ENCODE measurements at regions not wholly inside any gene's neighbourhood (a gene's known extent, or its start where the extent isn't known, plus 50 kb on each side); places are given as distances from the start of the nearest gene placed in this dataset.

GRCh38 chr2:198763793-198764192, 693.9 kb downstream of the SATB2 start:
- DNase-seq (ENCODE audit: low spot score in 2 of 2) = no peak
- Histone ChIP-seq H3K27me3 (ENCODE audit: low read depth) (no peaks in the 10 kb centered on the region), H3K9me3 (no peaks in the 10 kb centered on the region), H3K4me3 (no peak overlapping the region), H3K36me3 (replicated peaks) (no peaks in the 10 kb centered on the region), H3K4me1 (no peaks in the 10 kb centered on the region)
- in situ Hi-C loops (cut with MboI; ENCODE audit: low sequenced_read_pairs) = no loop called here

DNA sequence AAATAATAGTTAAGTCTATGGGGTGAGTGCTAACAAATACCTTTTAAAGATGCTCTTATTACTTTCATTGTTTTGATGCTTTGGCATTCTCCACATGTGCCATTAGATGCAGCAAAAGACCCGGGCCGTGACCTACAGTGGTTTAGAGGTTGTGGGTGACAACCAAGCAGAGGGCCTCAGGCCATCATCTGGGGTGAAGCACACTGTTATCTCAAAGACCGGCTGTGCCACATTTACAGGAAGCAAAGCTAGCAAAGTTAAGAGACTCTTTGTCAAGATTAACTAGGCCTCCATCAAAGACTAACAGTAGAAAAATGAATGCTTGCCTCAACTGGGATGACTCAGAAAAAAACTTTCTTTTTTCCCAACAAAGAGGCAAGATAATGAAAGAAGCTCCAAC, 695.3 kb downstream of the SATB2 start:
- Histone ChIP-seq H3K4me3 (no peak overlapping the region), H3K36me3 (replicated peaks) (no peaks in the 10 kb centered on the region), H3K27me3 (ENCODE audit: low read depth) (no peaks in the 10 kb centered on the region), H3K9me3 (no peaks in the 10 kb centered on the region), H3K4me1 (no peaks in the 10 kb centered on the region)
- in situ Hi-C loops (cut with MboI; ENCODE audit: low sequenced_read_pairs) = no loop called here
- DNase-seq (ENCODE audit: low spot score in 2 of 2) = no peak

GRCh38 chr2:198757069-198757468, 700.7 kb downstream of the SATB2 start:
- no peak for DNase-seq (ENCODE audit: low spot score in 2 of 2)

DNA sequence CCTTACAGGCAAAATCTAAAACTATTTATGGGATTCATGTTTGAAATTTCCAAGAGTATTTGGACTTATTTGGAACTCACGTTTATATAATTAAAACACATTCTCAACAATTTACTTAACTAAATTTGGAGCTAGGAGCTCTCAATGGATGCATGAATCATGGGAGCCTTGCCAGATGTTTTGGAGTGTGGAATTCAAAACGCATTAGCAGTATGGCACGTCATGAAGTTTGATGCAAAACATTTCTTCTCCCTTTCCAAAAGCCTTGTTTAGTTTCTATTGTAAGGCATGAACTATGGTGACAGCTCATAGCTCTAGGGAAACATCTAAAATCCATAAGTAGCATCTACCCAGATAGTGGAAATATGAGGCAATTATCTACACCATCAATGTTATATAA, 701.6 kb downstream of the SATB2 start:
- in situ Hi-C loops (cut with MboI; ENCODE audit: low sequenced_read_pairs) = no loop called here

More at GRCh38 chr2:198757069-198757468, 700.7 kb downstream of the SATB2 start:
- Histone ChIP-seq H3K27me3 (ENCODE audit: low read depth) (no peaks in the 10 kb centered on the region), H3K4me1 (no peaks in the 10 kb centered on the region), H3K36me3 (replicated peaks) (no peaks in the 10 kb centered on the region), H3K4me3 (no peak overlapping the region), H3K9me3 (no peaks in the 10 kb centered on the region)
- in situ Hi-C loops (cut with MboI; ENCODE audit: low sequenced_read_pairs) = no loop called here

DNA sequence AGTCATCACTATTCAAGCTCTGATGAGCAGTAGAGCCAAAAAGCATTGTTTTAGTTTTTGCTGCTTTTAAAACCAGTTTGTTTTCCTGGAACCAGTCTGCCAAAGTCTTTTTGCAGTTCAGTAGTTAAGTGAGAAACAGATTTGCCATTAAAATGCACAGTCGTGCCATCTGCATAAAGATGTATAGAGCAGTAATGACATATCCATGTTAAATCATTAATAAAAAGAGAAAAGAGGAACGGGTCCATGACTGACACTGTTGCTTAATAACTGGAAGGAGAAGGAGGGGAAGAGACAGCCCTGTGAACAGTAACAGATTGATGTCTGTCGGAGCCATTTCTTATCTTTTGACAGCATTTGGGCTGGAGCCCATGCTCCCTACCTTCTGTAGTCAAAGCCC, 704.6 kb downstream of the SATB2 start:
- no peak for DNase-seq (ENCODE audit: low spot score in 2 of 2)
- H3K9me3 ChIP-seq = no peaks in the 10 kb centered on the region
- in situ Hi-C loops (cut with MboI; ENCODE audit: low sequenced_read_pairs) = no loop called here

More for the DNA sequence above, 701.6 kb downstream of the SATB2 start:
- no peaks in the 10 kb centered on the region for H3K9me3 ChIP-seq
- no peaks in the 10 kb centered on the region for H3K36me3 ChIP-seq (replicated peaks)
- no peaks in the 10 kb centered on the region for H3K27me3 ChIP-seq (ENCODE audit: low read depth)
- H3K4me3 ChIP-seq = no peak overlapping the region
- no peak for DNase-seq (ENCODE audit: low spot score in 2 of 2)
- no peaks in the 10 kb centered on the region for H3K4me1 ChIP-seq

DNA sequence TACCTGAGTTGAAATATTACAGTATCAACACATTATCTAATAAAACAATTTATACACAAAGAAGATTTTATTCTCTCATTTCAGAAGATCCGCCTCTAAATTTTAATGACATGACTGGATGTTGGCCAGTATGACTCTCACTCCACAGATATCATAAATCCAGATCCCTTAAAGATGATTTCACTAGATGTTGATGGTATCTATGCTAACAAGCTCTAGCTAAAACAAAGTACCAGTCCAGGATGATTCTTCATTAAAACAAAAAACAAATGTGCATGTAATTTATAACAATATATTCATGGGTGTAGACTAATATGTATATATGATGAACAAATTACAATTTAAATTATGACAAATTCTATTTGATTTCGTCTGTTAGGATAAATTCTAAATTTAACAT, 708.4 kb downstream of the SATB2 start:
- Histone ChIP-seq H3K9me3 (no peaks in the 10 kb centered on the region), H3K4me1 (no peaks in the 10 kb centered on the region)
- in situ Hi-C loops (cut with MboI; ENCODE audit: low sequenced_read_pairs) = no loop called here

More for the DNA sequence above, 704.6 kb downstream of the SATB2 start:
- Histone ChIP-seq H3K4me1 (no peaks in the 10 kb centered on the region), H3K4me3 (no peak overlapping the region), H3K36me3 (replicated peaks) (no peaks in the 10 kb centered on the region), H3K27me3 (ENCODE audit: low read depth) (no peaks in the 10 kb centered on the region)

DNA sequence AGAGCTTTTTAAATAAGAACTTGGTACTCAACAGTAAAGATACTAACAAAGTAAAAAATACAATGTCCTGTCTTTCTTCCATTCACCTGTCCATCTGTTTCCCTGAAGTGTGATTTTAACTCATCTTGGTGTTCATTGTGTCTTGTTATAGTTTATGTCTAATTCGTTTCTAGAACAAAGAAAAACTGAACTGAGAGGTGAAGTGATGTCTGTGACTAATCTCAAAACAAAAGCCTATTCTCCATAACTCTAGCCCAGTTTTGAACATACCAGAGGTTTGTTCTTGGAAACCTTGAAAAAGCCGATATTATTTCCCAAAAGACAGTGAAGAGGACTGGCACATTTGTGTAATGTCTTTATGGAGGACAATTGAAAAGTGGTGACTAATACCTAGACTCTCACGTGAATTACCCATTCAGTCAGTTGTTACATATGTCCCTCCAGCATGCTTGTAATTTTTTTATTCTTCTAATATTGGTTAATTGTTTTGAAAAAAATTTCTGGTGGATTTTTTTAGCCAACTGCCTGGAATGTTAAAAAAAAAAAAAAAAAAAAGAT, 725.8 kb downstream of the SATB2 start:
- Histone ChIP-seq H3K4me3 (no peak overlapping the region), H3K36me3 (replicated peaks) (no peaks in the 10 kb centered on the region), H3K27me3 (ENCODE audit: low read depth) (no peaks in the 10 kb centered on the region), H3K9me3 (no peaks in the 10 kb centered on the region), H3K4me1 (no peaks in the 10 kb centered on the region)
- in situ Hi-C loops (cut with MboI; ENCODE audit: low sequenced_read_pairs) = no loop called here
- DNase-seq (ENCODE audit: low spot score in 2 of 2) = no peak

More for the DNA sequence above, 708.4 kb downstream of the SATB2 start:
- Histone ChIP-seq H3K36me3 (replicated peaks) (no peaks in the 10 kb centered on the region), H3K27me3 (ENCODE audit: low read depth) (no peaks in the 10 kb centered on the region), H3K4me3 (no peak overlapping the region)
- DNase-seq (ENCODE audit: low spot score in 2 of 2) = no peak

- Histone ChIP-seq H3K9me3 (no peaks in the 10 kb centered on the region), H3K4me3 (no peak overlapping the region), H3K27me3 (ENCODE audit: low read depth) (no peaks in the 10 kb centered on the region; the same call in 1 of the 2 replicates), H3K36me3 (replicated peaks) (no peaks in the 10 kb centered on the region), H3K4me1 (no peaks in the 10 kb centered on the region)
- DNase-seq (ENCODE audit: low spot score in 2 of 2) = no peak
- in situ Hi-C loops (cut with MboI; ENCODE audit: low sequenced_read_pairs) = no loop called here
These were observed 737.5 kb downstream of the SATB2 start for GRCh38 chr2:198720266-198720665.

- DNase-seq (ENCODE audit: low spot score in 2 of 2) = peak in 1 of 2 experiments; percentile 8
- Histone ChIP-seq H3K4me3 (no peak overlapping the region), H3K9me3 (no peaks in the 10 kb centered on the region), H3K36me3 (replicated peaks) (no peaks in the 10 kb centered on the region), H3K27me3 (ENCODE audit: low read depth) (no peaks in the 10 kb centered on the region; the same call in 1 of the 2 replicates), H3K4me1 (no peaks in the 10 kb centered on the region)
- in situ Hi-C loops (cut with MboI; ENCODE audit: low sequenced_read_pairs) = no loop called here
These were observed 740.3 kb downstream of the SATB2 start for GRCh38 chr2:198717451-198717850.

DNA sequence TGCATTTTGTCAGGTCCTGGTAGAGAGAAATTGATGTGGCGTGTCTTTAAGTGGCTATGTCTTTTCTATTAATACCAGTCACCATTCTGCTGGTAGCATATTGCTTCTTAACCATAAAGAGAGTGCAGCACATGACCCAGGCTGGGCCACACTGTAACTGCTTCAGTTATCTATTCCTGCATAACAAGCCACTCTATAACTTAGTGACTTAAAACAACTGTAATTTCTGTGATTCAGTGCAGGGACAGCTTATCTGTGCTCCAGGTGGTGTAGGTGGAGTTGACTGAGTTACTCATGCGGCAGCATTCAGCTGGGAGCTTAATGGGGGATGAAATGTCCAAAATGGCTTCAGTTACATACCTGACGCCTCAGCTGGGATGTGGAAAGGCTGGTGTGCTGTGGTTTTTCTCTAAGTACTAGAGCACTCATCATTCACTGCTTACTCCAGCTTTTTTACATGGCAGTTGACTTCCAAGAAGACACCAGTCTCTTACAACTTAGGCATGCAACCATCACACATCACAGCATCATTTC, 742.4 kb downstream of the SATB2 start:
- no peaks in the 10 kb centered on the region for H3K4me1 ChIP-seq

DNA sequence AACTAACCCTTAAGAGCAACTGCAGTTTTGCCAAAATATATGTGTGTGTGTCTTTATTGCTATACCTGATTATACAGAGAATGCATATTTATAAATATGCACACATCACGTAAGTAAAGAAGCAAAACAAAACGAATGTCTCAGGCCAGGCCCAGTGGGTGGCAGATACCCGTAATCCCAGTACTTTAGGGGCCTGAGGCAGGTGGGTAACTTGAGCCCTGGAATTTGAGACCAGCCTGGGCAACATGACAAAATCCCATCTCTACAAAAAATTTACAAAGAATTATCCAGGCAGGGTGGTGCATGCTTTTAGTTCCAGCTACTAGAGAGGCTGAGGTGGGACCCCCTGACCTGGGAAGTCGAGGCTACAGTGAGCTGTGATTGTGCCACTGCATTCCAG, 745.3 kb downstream of the SATB2 start:
- Histone ChIP-seq H3K36me3 (replicated peaks) (no peaks in the 10 kb centered on the region), H3K4me1 (no peaks in the 10 kb centered on the region), H3K9me3 (no peaks in the 10 kb centered on the region), H3K27me3 (ENCODE audit: low read depth) (no peaks in the 10 kb centered on the region), H3K4me3 (no peak overlapping the region)
- in situ Hi-C loops (cut with MboI; ENCODE audit: low sequenced_read_pairs) = no loop called here
- DNase-seq (ENCODE audit: low spot score in 2 of 2) = no peak

More for the DNA sequence above, 742.4 kb downstream of the SATB2 start:
- Histone ChIP-seq H3K36me3 (replicated peaks) (no peaks in the 10 kb centered on the region), H3K27me3 (ENCODE audit: low read depth) (no peaks in the 10 kb centered on the region; the same call in 1 of the 2 replicates), H3K9me3 (no peaks in the 10 kb centered on the region), H3K4me3 (no peak overlapping the region)
- no peak for DNase-seq (ENCODE audit: low spot score in 2 of 2)
- in situ Hi-C loops (cut with MboI; ENCODE audit: low sequenced_read_pairs) = no loop called here

DNA sequence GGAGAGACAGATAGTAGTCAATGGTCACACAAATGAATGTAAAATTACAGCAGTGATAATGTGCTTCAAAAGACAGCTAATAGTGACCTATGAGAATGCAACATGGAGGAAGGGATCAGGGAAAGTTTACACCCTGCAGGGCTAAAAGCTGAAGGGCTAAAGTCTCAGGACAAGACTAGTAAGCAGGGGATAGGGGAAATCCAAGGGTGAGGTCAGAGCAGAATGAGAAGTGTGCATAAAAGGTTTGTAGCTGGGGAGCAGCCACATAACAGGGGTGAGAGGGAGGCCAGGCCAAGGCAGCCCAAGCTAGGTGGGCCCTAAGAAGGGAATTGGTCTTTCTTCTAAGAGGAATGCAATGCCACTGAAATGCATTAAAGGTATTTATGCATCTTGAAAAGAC, 746.3 kb downstream of the SATB2 start:
- no peaks in the 10 kb centered on the region for H3K36me3 ChIP-seq (replicated peaks)
- in situ Hi-C loops (cut with MboI; ENCODE audit: low sequenced_read_pairs) = no loop called here
- DNase-seq (ENCODE audit: low spot score in 2 of 2) = no peak
- H3K9me3 ChIP-seq = no peaks in the 10 kb centered on the region
- no peaks in the 10 kb centered on the region for H3K4me1 ChIP-seq
- H3K27me3 ChIP-seq (ENCODE audit: low read depth) = no peaks in the 10 kb centered on the region
- no peak overlapping the region for H3K4me3 ChIP-seq

DNA sequence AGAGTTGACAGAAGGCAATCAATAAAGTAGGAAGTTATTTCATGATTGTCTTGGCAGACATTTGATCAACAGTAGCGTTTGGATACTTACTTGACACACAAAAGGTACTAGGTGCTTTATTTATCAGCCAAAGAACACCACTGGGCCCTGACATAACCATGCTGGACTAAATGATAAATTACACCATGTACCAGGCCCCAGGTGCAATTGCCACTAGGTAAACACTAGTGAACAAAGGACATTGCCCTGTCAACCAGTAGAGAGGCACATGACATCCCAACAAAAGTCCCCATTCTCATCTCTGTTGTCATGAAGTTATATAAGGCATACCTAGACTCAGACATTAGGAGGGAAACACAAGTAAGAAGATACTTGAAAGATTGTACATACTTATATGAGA, 747.2 kb downstream of the SATB2 start:
- Histone ChIP-seq H3K4me3 (no peak overlapping the region), H3K36me3 (replicated peaks) (no peaks in the 10 kb centered on the region)
- in situ Hi-C loops (cut with MboI; ENCODE audit: low sequenced_read_pairs) = no loop called here

GRCh38 chr2:198706476-198707082, 751.2 kb downstream of the SATB2 start:
- Histone ChIP-seq H3K9me3 (no peaks in the 10 kb centered on the region), H3K36me3 (replicated peaks) (no peaks in the 10 kb centered on the region), H3K27me3 (ENCODE audit: low read depth) (no peaks in the 10 kb centered on the region), H3K4me1 (no peaks in the 10 kb centered on the region), H3K4me3 (no peak overlapping the region)
- DNase-seq (ENCODE audit: low spot score in 2 of 2) = no peak
- in situ Hi-C loops (cut with MboI; ENCODE audit: low sequenced_read_pairs) = no loop called here

More for the DNA sequence above, 747.2 kb downstream of the SATB2 start:
- Histone ChIP-seq H3K4me1 (no peaks in the 10 kb centered on the region), H3K27me3 (ENCODE audit: low read depth) (no peaks in the 10 kb centered on the region), H3K9me3 (no peaks in the 10 kb centered on the region)
- DNase-seq (ENCODE audit: low spot score in 2 of 2) = no peak
